ENCODE measurements at regions not wholly inside any gene's neighbourhood (a gene's known extent, or its start where the extent isn't known, plus 50 kb on each side); places are given as distances from the start of the nearest gene placed in this dataset.
"Not testable (repeated sequence)": the region's sequence is repeated elsewhere in the genome, so short reads cannot be mapped to it uniquely, and the experiment has no call there.

GRCh38 chr3:73259291-73259690 is 197.8 kb downstream of the EBLN2 start:
- no peak for TF ChIP-seq CTCF (conservative IDR thresholded peaks at IDR 0.05)
- H3K27ac ChIP-seq, result no peak overlapping the region

GRCh38 chr3:73259856-73260255 is 198.4 kb downstream of the EBLN2 start:
- TF ChIP-seq CTCF (conservative IDR thresholded peaks at IDR 0.05), result no peak

GRCh38 chr3:73266558-73266957 is 205.1 kb downstream of the EBLN2 start:
- not testable (repeated sequence) for H3K27ac ChIP-seq

More at GRCh38 chr3:73259856-73260255, 198.4 kb downstream of the EBLN2 start:
- H3K27ac ChIP-seq, result no peak overlapping the region

GRCh38 chr3:73269126-73269525 is 207.7 kb downstream of the EBLN2 start:
- not testable (repeated sequence) for H3K27ac ChIP-seq

GRCh38 chr3:73270839-73271483 is 209.5 kb downstream of the EBLN2 start:
- no peak for TF ChIP-seq CTCF (conservative IDR thresholded peaks at IDR 0.05)
- no peak overlapping the region for H3K27ac ChIP-seq

GRCh38 chr3:73273341-73273740 is 211.9 kb downstream of the EBLN2 start:
- peak overlapping the region; percentile 20 for H3K27ac ChIP-seq
- no peak for TF ChIP-seq CTCF (conservative IDR thresholded peaks at IDR 0.05)

GRCh38 chr3:73280746-73281145 is 219.3 kb downstream of the EBLN2 start:
- TF ChIP-seq CTCF (conservative IDR thresholded peaks at IDR 0.05), result no peak
- no peak overlapping the region for H3K27ac ChIP-seq

GRCh38 chr3:73284472-73284871 is 223.0 kb downstream of the EBLN2 start:
- no peak overlapping the region for H3K27ac ChIP-seq
- TF ChIP-seq CTCF (conservative IDR thresholded peaks at IDR 0.05), result no peak

- H3K27ac ChIP-seq, result no peak overlapping the region
- no peak for TF ChIP-seq CTCF (conservative IDR thresholded peaks at IDR 0.05)
Measured at GRCh38 chr3:73291541-73291940, 230.1 kb downstream of the EBLN2 start.
